ENCODE measurements at regions not wholly inside any gene's neighbourhood (a gene's known extent, or its start where the extent isn't known, plus 50 kb on each side); places are given as distances from the start of the nearest gene placed in this dataset.

DNA sequence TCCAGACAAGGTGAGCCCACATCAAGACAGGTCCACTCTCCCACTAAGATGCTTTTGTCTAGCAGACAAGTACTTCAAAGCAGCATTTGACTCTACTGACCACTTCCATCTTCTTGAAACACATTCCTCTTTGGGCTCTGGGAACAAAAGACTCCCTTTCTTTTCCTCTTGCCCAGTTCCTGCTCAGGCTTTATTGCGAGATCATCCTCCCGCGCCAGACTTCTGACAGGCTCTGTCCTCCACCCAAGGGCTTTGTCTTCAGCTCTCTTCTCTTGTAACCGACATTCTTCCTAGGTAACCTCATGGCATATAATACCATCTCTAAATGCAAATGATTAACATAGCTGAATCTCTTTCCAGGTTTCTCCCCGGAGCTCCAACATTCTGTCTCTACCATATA is 85.8 kb downstream of the NUDT12 start:
- Histone ChIP-seq H3K27me3 (no peaks in the 10 kb centered on the region), H3K36me3 (no peaks in the 10 kb centered on the region), H3K9ac (ENCODE audit: low read depth in 2 of 2, low read length in 2 of 2) (no peak overlapping the region), H3K4me1 (no peaks in the 10 kb centered on the region), H3K9me3 (no peaks in the 10 kb centered on the region), H3K27ac (no peak overlapping the region), H3K4me3 (no peak overlapping the region)
- intact Hi-C loops (cut with DNase I): no loop called here
- no peak for DNase-seq
- TF ChIP-seq, protein P1, sequence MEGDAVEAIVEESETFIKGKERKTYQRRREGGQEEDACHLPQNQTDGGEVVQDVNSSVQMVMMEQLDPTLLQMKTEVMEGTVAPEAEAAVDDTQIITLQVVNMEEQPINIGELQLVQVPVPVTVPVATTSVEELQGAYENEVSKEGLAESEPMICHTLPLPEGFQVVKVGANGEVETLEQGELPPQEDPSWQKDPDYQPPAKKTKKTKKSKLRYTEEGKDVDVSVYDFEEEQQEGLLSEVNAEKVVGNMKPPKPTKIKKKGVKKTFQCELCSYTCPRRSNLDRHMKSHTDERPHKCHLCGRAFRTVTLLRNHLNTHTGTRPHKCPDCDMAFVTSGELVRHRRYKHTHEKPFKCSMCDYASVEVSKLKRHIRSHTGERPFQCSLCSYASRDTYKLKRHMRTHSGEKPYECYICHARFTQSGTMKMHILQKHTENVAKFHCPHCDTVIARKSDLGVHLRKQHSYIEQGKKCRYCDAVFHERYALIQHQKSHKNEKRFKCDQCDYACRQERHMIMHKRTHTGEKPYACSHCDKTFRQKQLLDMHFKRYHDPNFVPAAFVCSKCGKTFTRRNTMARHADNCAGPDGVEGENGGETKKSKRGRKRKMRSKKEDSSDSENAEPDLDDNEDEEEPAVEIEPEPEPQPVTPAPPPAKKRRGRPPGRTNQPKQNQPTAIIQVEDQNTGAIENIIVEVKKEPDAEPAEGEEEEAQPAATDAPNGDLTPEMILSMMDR (IDR thresholded peaks at IDR 0.05): no peak

DNA sequence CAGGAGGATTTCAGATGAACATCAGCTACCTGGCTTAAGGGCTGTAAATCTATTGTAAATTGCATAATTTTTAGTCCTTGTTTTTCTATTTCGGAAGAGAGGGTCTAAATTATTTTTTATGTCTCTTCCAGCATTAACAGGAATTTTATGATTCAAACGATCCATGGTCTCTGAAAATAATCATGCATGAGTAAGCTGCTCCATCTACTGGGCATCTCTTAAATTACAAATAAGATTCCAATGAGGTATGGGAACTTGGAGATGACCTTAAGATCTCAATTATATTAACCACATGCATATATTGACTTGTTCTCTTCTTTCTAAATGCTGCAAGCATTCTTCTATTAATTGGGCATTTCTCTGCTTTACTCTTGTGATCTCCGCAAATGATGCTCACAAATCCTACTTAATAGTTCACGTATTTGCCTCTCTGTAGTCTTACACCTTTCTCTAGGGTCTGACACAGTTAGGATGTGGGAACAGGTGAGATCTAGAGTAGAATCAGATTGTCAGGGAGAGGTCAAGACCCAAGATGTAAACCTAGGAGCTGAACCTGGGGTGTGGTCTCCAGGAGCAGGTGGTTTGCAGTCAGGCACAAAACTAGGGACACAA is 86.9 kb downstream of the NUDT12 start:
- Histone ChIP-seq H3K9ac (ENCODE audit: low read depth in 2 of 2, low read length in 2 of 2) (no peak overlapping the region), H3K27me3 (no peaks in the 10 kb centered on the region), H3K27ac (no peak overlapping the region), H3K4me1 (no peaks in the 10 kb centered on the region), H3K4me3 (no peak overlapping the region), H3K9me3 (no peaks in the 10 kb centered on the region), H3K36me3 (no peaks in the 10 kb centered on the region)
- intact Hi-C loops (cut with DNase I): loop anchor here (2.0 kb wide), 1 partner anchor 243 kb away; no protein-coding TSS in a partner anchor
- no peak for DNase-seq
- TF ChIP-seq, protein P1 (IDR thresholded peaks at IDR 0.05): peak; percentile 60

DNA sequence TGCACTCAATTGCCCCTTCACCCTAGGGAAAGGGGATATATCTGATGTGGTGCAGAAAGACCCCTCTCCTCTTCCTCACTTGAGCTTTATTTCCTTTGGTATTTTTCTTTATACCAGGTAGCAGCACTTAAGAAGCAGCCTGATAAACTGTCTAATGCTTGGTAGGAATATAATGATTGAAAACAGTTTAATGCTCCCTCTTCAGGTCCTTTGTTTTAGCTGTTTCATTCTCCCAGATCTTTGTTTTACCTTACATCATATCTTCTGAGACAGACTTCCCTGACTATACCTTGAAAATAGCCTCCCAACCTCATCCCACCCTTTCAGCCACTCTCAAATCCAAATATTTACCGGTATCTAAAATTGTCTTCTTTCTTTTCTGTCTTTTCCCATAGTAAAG is 87.9 kb downstream of the NUDT12 start:
- Histone ChIP-seq H3K4me1 (no peaks in the 10 kb centered on the region), H3K9ac (ENCODE audit: low read depth in 2 of 2, low read length in 2 of 2) (no peak overlapping the region), H3K4me3 (no peak overlapping the region), H3K27me3 (no peaks in the 10 kb centered on the region), H3K27ac (no peak overlapping the region), H3K36me3 (no peaks in the 10 kb centered on the region), H3K9me3 (no peaks in the 10 kb centered on the region)
- TF ChIP-seq, protein P1 (IDR thresholded peaks at IDR 0.05): no peak
- DNase-seq: no peak
- intact Hi-C loops (cut with DNase I): loop anchor here (2.0 kb wide), 1 partner anchor 242 kb away; no protein-coding TSS in a partner anchor

DNA sequence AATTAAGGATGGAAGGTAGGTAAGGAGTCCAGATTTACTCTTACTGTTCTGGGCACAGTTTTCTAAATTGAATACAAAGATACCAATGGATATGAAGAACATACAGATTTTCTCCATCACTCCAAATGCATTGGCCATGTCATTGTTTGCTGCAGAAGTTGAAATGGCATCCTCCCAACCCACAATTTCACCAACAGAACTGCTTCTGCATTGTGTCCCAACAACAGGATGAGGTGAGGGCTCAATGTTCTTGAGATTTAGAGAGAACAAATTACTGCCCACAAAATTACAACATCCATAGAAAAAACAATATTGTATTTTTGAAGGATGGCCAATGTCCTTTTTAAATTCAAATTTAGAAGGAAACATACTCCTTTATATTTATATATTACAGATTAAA is 88.9 kb downstream of the NUDT12 start:
- Histone ChIP-seq H3K9ac (ENCODE audit: low read depth in 2 of 2, low read length in 2 of 2) (no peak overlapping the region), H3K4me1 (no peaks in the 10 kb centered on the region), H3K9me3 (no peaks in the 10 kb centered on the region), H3K27ac (no peak overlapping the region), H3K4me3 (no peak overlapping the region), H3K36me3 (no peaks in the 10 kb centered on the region), H3K27me3 (no peaks in the 10 kb centered on the region)
- intact Hi-C loops (cut with DNase I): loop anchor here (2.0 kb wide), 1 partner anchor 241 kb away; no protein-coding TSS in a partner anchor
- DNase-seq: no peak
- TF ChIP-seq, protein P1 (IDR thresholded peaks at IDR 0.05): no peak

DNA sequence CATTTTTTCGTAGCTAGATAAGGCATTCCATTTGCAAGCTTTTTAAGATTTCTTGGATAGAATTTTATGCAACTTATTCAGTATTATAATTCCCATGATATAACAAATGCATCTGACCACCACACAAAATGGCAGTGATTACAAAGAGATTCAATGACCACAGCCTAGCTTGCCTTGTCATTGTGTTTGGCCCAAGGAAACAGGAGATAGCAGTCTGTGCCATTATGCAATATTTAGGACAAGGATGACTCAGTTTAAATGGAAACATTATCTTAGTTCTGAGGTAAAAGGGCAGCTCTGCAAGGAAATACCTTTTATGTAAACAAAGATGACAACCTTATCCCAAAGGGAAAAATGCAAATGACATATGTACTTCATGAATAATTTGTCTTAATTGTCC is 89.8 kb downstream of the NUDT12 start:
- no peaks in the 10 kb centered on the region for H3K36me3 ChIP-seq
- intact Hi-C loops (cut with DNase I): no loop called here
- DNase-seq: no peak
- H3K9me3 ChIP-seq: no peaks in the 10 kb centered on the region
- H3K4me1 ChIP-seq: no peaks in the 10 kb centered on the region
- H3K27me3 ChIP-seq: no peaks in the 10 kb centered on the region
- no peak overlapping the region for H3K9ac ChIP-seq (ENCODE audit: low read depth in 2 of 2, low read length in 2 of 2)
- no peak overlapping the region for H3K27ac ChIP-seq
- H3K4me3 ChIP-seq: no peak overlapping the region
- TF ChIP-seq, protein P1 (IDR thresholded peaks at IDR 0.05): no peak
